GM21515 (cell line): ENCODE measurements at regions not wholly inside any gene's neighbourhood (a gene's known extent, or its start where the extent isn't known, plus 50 kb on each side); places are given as distances from the start of the nearest gene placed in this dataset.
"Not testable (repeated sequence)": the region's sequence is repeated elsewhere in the genome, so short reads cannot be mapped to it uniquely, and the experiment has no call there.

Experiments used
- ATAC-seq: cut with Tn5 transposase; IDR thresholded peaks from one replicate; pipeline ENCODE4 v1.9.1; 2021; ENCODE audit not compliant: unreplicated experiment

DNA sequence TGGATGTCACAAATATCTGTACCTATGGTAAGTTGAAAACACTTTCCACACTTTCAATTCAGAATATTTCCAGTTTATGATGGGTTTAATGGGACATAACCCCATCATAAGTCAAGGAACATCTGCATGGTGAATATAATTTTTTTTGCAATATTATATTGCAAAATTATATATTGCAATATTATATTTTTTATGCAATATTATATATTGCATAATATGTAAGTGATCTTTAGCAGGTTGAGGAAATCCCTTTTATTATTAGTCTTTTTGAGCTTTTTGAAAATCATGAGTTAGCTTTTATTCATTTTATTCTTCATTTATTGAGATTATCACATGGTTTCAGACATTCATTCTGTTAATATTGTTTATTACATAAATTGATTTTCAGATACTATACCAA is 342.2 kb upstream of the GALNT5 start:
- no peak for ATAC-seq

GRCh38 chr2:156918410-156918809 is 339.1 kb upstream of the GALNT5 start:
- no peak for ATAC-seq

- no peak for ATAC-seq
Measured at GRCh38 chr2:156930423-156930822, 327.1 kb upstream of the GALNT5 start.

- ATAC-seq = no peak
Measured at GRCh38 chr2:156933645-156934225, 323.8 kb upstream of the GALNT5 start.

GRCh38 chr2:156935616-156936015 is 321.9 kb upstream of the GALNT5 start:
- no peak for ATAC-seq

DNA sequence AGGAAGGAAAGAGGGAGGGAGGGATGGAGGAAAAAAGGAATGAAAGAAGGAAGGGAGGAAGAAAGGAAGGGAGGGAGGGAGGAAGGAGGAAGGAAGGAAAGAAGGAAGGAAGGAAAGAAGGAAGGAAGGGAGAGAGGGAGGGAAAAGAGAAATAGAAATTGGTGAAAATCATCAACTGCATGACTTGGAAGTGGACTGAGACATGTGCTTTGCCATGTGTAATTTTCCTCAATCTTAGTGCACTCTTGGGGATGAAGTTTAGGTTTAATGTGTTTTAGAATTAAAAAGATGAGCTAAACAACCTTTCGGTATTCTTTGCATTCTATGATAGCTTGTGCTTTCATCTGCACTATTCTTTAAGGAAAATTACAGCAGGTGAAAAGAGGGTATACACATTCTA is 320.1 kb upstream of the GALNT5 start:
- no peak for ATAC-seq

DNA sequence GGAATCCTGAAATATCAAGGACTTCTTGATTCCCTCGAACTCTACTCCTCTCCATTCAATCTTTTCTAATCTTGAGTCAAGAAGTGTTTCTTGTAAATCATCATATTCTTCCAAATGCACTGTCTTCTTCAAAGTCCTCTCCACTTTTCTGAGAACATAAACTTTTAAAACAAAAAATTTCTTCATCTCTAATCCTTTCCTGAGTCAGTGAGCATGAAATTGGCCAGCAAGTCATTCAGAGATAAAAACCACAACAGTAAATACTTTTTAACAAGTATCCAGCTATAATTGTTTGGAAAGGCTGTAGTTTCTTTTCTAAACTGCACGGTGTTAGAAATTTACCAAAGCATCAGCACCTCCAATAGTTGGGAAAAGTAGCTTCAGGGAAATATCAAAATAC is 312.6 kb upstream of the GALNT5 start:
- no peak for ATAC-seq

GRCh38 chr2:156947261-156947660 is 310.2 kb upstream of the GALNT5 start:
- ATAC-seq = no peak

- no peak for ATAC-seq
Measured at GRCh38 chr2:156955701-156956100, 301.8 kb upstream of the GALNT5 start.

GRCh38 chr2:156956161-156956560 is 301.3 kb upstream of the GALNT5 start:
- ATAC-seq = no peak

DNA sequence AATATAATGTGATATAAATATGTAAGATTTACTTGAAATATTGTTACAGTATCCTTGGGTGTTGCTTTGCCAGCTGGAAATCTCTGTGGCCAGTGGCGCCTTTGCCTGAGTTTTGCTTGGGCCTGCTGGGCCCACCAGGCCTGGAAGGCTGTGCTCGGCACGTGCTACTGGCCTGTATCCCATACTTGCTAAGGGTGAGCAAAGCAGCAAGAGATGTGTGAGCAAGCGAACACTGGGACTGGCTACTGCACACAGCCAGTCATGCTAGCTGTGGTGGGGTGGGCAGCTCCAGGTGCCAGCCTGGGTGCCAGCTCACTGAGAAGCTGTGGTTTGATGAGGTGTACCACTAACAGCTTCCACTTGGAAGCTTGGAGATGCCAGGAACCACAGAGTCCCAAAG is 299.1 kb upstream of the GALNT5 start:
- no peak for ATAC-seq

GRCh38 chr2:156959481-156959880 is 298.0 kb upstream of the GALNT5 start:
- no peak for ATAC-seq

DNA sequence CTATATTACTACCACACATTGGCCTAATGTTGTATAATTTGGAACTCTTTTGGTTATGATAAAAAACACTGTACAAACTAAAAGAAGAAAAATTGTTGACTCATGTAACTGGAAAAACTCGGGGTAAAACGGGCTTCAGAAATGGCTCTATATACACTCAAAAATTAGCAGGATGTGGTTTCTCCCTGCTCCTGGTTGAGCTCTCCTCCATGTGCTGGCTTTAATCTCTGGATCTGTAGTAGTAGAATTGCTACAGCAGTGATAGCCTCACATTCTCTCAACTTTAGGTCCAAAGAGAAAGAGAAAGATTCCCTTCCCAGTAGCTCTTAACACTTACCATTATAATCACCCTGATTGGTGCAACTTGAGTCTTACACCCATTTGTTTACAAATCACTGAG is 274.9 kb upstream of the GALNT5 start:
- no peak for ATAC-seq

GRCh38 chr2:156986339-156986988 is 271.0 kb upstream of the GALNT5 start:
- ATAC-seq = no peak

DNA sequence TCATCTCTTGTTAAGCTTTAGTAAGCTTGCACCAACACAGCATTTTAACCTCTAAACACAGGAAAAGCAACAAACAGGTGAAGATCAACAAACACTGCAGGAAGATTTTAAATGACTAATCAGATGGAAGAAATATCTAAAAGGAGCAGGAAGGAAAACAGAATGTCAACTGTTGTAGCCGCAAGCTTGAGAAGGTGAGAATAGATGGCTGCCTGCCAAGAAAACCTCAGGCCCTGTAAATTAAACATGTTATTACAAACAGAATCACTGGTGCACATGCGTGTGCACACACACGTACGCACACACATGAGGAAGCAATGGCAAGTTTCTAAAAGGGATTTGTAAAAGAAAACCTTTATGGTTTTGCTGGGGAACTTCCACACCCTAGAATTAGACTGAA is 257.8 kb upstream of the GALNT5 start:
- no peak for ATAC-seq

- no peak for ATAC-seq
Measured at GRCh38 chr2:157004789-157005188, 252.7 kb upstream of the GALNT5 start.

DNA sequence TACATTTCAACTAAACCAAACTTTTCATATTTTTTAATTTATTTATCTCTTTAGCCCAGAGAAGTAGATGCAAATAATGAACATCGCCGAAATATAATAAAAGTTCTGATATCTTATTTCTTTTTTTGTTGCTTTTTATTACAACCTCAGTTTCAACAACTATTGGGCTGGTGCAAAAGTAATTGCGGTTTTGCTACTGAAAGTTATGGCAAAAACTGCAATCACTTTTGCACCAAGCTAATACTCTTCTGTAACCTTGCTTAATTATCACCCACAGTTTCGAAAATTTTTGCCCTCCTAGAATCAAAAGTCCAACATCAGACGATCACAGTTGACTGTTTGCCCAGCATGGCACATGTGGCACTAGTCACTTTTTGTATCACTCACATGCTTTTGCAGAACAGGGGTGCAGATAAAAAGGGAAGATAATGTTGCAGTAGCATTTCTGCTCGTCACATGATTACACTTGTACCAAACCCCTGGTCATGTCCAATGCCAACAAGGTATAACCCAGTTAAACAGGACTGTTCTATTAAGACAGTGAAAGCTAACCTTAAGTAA is 242.4 kb upstream of the GALNT5 start:
- ATAC-seq = no peak

DNA sequence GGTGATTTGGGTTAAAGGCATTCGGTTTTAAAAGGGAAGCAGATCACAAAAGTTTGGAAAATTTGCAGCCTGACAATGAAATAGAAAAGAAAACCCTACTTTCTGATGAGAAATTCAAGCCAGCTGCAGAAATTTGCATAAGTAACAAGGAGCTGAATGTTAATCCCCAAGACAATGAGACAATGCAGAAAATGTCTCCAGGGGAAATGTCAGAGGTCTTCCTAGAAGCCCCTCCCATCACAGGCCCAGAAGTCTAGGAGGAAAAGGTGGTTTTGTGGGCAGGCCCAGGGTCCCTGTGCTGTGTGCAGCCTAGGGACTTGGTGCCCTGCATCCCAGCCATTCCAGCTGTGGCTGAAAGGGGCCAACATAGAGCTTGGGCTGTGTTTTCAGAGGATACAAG is 234.2 kb upstream of the GALNT5 start:
- not testable (repeated sequence) for ATAC-seq

GRCh38 chr2:157024129-157024528 is 233.4 kb upstream of the GALNT5 start:
- ATAC-seq = no peak

DNA sequence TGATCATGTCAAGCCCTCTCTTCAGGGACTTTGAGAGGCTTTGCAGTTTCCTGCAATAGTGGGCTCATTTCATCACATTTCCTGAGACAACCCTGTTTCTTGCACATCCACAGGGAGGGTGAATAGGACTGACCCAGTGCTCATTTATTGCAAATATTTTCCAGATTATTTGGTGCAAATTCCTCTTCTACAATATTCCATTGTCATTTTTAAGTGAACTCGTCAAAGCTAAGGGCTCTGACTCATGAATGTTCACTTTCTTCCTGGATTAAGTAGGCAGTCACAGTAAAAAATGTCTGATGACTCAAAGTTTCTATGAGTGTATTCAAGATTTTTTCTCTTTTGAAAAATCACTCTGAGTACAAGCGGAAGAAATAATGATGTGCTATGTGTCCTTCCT is 225.5 kb upstream of the GALNT5 start:
- no peak for ATAC-seq

- ATAC-seq = no peak
Measured at GRCh38 chr2:157036726-157037125, 220.8 kb upstream of the GALNT5 start.

DNA sequence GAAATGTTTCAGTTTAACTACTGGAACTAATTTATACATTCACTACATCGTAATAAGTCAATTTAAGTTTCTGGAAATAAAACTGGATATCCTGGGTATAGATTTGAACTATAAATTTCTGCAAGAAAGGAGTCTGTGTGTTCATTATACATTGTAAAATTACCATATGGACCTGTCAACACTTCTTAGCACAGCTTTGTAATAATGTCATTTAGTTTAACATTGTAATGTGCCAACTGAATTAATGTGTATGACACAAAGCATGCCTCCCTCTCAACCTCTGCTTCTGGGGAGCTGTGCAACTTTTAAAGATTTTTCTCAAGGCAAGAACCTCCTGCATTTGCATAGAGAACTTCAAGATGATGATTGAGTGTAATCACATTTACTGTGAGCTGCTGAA is 213.7 kb upstream of the GALNT5 start:
- ATAC-seq = no peak

DNA sequence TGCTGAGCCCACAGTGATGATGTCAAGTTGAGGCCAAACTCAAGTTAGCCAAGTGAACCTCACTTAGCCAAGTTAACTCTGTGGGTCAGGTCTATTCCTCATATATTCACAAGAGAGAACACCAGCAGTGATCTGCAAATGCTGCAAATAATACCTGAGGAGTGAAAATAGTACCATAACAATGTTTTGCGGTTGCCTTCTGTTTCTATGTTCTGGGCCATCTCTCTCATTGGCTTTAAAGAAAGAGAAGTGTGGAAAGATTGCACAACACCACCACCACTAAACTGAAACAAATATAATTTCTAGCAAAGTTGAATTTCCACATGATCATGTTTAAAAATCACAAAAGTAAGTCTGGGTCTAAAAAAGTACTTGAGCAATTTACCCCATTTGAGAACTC is 211.1 kb upstream of the GALNT5 start:
- ATAC-seq = no peak
